ENCODE measurements at regions not wholly inside any gene's neighbourhood (a gene's known extent, or its start where the extent isn't known, plus 50 kb on each side); places are given as distances from the start of the nearest gene placed in this dataset.

DNA sequence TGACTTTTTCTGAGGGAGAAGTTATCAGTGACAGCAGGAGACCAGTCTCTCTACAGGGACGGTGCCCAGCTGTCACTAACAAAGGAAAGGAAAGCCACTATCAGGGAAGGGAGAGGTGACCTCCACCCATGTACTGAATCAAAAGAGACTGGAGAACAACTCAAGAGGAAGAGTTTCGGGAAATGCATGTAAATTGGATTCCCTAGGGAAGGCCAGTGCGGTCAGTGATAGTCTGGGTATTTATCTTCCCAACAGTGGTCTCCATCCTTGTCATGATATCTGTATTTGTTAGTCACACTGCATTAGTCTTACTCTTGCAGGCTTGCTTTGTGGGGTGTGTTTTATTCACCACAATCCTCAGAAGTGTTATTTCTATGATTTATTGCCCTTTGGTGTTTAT lies 193.4 kb upstream of the KIRREL3 start:
- Histone ChIP-seq H3K9me3 (ENCODE audit: insufficient read depth, low read depth, low read length) (no peaks in the 10 kb centered on the region), H3K4me2 (ENCODE audit: low read depth, low read length, poor library complexity, severe bottlenecking) (no peak overlapping the region), H3K4me3 (ENCODE audit: low read length, poor library complexity, severe bottlenecking) (no peak overlapping the region), H3K27me3 (ENCODE audit: insufficient read depth, low read length, poor library complexity, severe bottlenecking) (no peaks in the 10 kb centered on the region), H3K36me3 (ENCODE audit: insufficient read depth, low read length) (no peaks in the 10 kb centered on the region), H3K9ac (ENCODE audit: low read depth, low read length, poor library complexity, severe bottlenecking) (no peak overlapping the region), H3K4me1 (ENCODE audit: insufficient read depth, low read length, poor library complexity, severe bottlenecking) (no peaks in the 10 kb centered on the region), H3K9me2 (replicated peaks; ENCODE audit: low read depth, low read length) (no peaks in the 10 kb centered on the region), H3F3A (ENCODE audit: low read depth) (no peaks in the 10 kb centered on the region), H3K79me2 (ENCODE audit: insufficient read depth, low read length) (no peaks in the 10 kb centered on the region), H2AFZ (ENCODE audit: low read length) (no peak overlapping the region), H4K20me1 (ENCODE audit: insufficient read depth, low read length, poor library complexity, severe bottlenecking) (no peaks in the 10 kb centered on the region)
- no peak for TF ChIP-seq EZH2phosphoT487 (IDR thresholded peaks at IDR 0.05; ENCODE audit: borderline replicate concordance)
- TF ChIP-seq CTCF (conservative IDR thresholded peaks at IDR 0.05; ENCODE audit: low read length): no peak

DNA sequence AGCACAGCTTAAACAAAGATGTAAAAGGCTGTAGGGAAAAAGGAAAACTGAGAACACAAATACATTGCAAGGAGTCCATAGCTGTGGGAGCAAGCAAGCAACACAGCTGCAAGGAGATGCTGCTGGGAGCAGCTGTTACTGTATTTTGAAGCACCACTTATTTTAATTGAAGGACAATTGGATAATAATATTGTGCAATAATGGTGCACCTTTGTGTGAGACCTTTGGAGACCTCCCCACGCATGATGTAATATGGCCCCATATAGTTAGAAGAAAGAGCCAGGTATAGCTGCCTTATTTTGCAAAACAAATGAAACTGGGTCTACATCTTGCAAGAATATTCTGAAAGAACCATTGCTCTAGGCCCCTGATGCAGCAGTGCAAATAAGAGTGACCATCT lies 191.1 kb upstream of the KIRREL3 start:
- Histone ChIP-seq H3K9me2 (replicated peaks; ENCODE audit: low read depth, low read length) (no peaks in the 10 kb centered on the region), H3K79me2 (ENCODE audit: insufficient read depth, low read length) (no peaks in the 10 kb centered on the region), H3K36me3 (ENCODE audit: insufficient read depth, low read length) (no peaks in the 10 kb centered on the region), H4K20me1 (ENCODE audit: insufficient read depth, low read length, poor library complexity, severe bottlenecking) (no peaks in the 10 kb centered on the region), H2AFZ (ENCODE audit: low read length) (no peak overlapping the region), H3K4me2 (ENCODE audit: low read depth, low read length, poor library complexity, severe bottlenecking) (no peak overlapping the region), H3K27me3 (ENCODE audit: insufficient read depth, low read length, poor library complexity, severe bottlenecking) (no peaks in the 10 kb centered on the region), H3K9ac (ENCODE audit: low read depth, low read length, poor library complexity, severe bottlenecking) (no peak overlapping the region), H3K9me3 (ENCODE audit: insufficient read depth, low read depth, low read length) (no peaks in the 10 kb centered on the region), H3K4me3 (ENCODE audit: low read length, poor library complexity, severe bottlenecking) (no peak overlapping the region), H3F3A (ENCODE audit: low read depth) (no peaks in the 10 kb centered on the region), H3K4me1 (ENCODE audit: insufficient read depth, low read length, poor library complexity, severe bottlenecking) (no peaks in the 10 kb centered on the region)
- TF ChIP-seq EZH2phosphoT487 (IDR thresholded peaks at IDR 0.05; ENCODE audit: borderline replicate concordance) (no peak), CTCF (conservative IDR thresholded peaks at IDR 0.05; ENCODE audit: low read length) (no peak)

GRCh38 chr11:127191261-127191660 lies 190.7 kb upstream of the KIRREL3 start:
- Histone ChIP-seq H3K9me2 (replicated peaks; ENCODE audit: low read depth, low read length) (no peaks in the 10 kb centered on the region), H3K27me3 (ENCODE audit: insufficient read depth, low read length, poor library complexity, severe bottlenecking) (no peaks in the 10 kb centered on the region), H3K36me3 (ENCODE audit: insufficient read depth, low read length) (no peaks in the 10 kb centered on the region), H3F3A (ENCODE audit: low read depth) (no peaks in the 10 kb centered on the region), H3K4me2 (ENCODE audit: low read depth, low read length, poor library complexity, severe bottlenecking) (no peak overlapping the region), H3K4me3 (ENCODE audit: low read length, poor library complexity, severe bottlenecking) (no peak overlapping the region), H4K20me1 (ENCODE audit: insufficient read depth, low read length, poor library complexity, severe bottlenecking) (no peaks in the 10 kb centered on the region), H3K4me1 (ENCODE audit: insufficient read depth, low read length, poor library complexity, severe bottlenecking) (no peaks in the 10 kb centered on the region), H3K9me3 (ENCODE audit: insufficient read depth, low read depth, low read length) (no peaks in the 10 kb centered on the region), H3K79me2 (ENCODE audit: insufficient read depth, low read length) (no peaks in the 10 kb centered on the region), H2AFZ (ENCODE audit: low read length) (no peak overlapping the region), H3K9ac (ENCODE audit: low read depth, low read length, poor library complexity, severe bottlenecking) (no peak overlapping the region)
- no peak for TF ChIP-seq CTCF (conservative IDR thresholded peaks at IDR 0.05; ENCODE audit: low read length)
- no peak for TF ChIP-seq EZH2phosphoT487 (IDR thresholded peaks at IDR 0.05; ENCODE audit: borderline replicate concordance)
